Fibroblast of the conjunctiva (primary cell): ENCODE measurements at regions not wholly inside any gene's neighbourhood (a gene's known extent, or its start where the extent isn't known, plus 50 kb on each side); places are given as distances from the start of the nearest gene placed in this dataset.
"Not testable (repeated sequence)": the region's sequence is repeated elsewhere in the genome, so short reads cannot be mapped to it uniquely, and the experiment has no call there.

ENCODE experiments used
- DNase-seq: peaks from one replicate; pipeline ENCODE4 v3.0.0-alpha.2; 2010; ENCODE audit warnings: low read depth

GRCh38 chr17:5747964-5748363 is 163.7 kb upstream of the NLRP1 start:
- DNase-seq, result no peak

- DNase-seq, result no peak
These were observed 169.1 kb upstream of the NLRP1 start for GRCh38 chr17:5753421-5753820.

- DNase-seq, result no peak
These were observed 173.1 kb upstream of the NLRP1 start for GRCh38 chr17:5757314-5757907.

GRCh38 chr17:5758651-5759050 is 174.3 kb upstream of the NLRP1 start:
- no peak for DNase-seq

DNA sequence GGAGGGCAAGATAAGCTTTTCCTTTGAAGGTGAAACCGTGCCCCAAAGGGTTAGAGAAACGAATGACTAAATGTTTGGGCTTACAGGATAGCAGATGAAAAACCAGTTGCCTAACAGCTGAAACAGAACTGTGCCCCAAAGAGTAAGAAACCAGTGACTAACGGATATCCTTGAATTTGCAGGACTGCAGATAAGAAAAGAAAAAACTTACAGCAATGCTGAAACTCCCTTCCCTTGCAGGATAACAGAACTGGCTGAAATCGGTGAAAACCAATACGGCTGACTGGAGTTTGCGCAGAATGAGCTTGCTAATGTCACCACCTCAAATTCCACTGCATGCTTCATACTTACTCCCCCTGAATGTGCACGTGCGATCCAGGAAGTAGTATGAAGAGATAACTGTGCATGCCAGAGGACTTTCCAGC is 175.2 kb upstream of the NLRP1 start:
- no peak for DNase-seq

- DNase-seq, result no peak
These were observed 177.9 kb upstream of the NLRP1 start for GRCh38 chr17:5762191-5762590.

GRCh38 chr17:5763595-5764306 is 179.4 kb upstream of the NLRP1 start:
- no peak for DNase-seq

DNA sequence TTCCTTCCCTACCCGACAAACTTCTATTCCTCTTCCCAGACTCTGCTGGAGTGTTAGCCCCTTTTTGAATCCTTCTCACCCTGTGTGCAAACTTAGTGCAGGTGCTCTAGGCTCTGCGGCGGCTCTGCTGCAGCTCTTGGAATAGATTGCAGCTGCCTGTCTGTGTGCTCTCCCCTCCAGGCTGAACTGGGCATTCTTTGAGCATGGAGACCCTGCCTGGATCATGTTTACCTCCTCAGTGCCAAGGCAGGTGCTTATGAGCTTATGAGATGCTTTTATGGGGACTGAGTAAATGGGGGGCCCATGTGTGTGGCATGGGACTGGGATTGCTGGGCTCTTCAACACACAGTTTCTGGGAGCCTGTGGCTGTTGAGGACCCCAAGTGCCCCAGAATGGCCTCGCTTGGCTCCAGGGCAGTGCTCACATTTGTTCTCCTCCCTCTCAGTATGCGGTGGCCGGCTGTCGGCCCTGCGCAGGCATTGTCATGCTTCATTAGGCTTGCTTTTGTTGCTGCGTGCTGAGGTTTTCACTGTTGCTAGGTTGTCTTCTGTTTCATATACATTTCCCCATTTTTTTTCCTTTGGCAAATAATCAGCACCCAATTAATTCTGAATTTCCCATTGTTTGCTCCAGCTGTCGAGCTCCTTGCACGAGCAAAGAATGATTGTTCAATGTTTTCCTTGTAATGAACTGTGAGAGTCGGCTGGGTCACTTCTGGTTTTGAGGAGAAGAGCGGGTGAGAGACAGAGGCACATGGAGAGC is 185.5 kb upstream of the NLRP1 start:
- DNase-seq, result no peak

GRCh38 chr17:5770441-5771270 is 186.3 kb upstream of the NLRP1 start:
- DNase-seq, result no peak

- DNase-seq, result not testable (repeated sequence)
These were observed 186.9 kb upstream of the NLRP1 start for GRCh38 chr17:5771271-5771577.

GRCh38 chr17:5772017-5772416 is 187.7 kb upstream of the NLRP1 start:
- DNase-seq, result not testable (repeated sequence)

- no peak for DNase-seq
These were observed 188.4 kb upstream of the NLRP1 start for GRCh38 chr17:5772720-5773119.

DNA sequence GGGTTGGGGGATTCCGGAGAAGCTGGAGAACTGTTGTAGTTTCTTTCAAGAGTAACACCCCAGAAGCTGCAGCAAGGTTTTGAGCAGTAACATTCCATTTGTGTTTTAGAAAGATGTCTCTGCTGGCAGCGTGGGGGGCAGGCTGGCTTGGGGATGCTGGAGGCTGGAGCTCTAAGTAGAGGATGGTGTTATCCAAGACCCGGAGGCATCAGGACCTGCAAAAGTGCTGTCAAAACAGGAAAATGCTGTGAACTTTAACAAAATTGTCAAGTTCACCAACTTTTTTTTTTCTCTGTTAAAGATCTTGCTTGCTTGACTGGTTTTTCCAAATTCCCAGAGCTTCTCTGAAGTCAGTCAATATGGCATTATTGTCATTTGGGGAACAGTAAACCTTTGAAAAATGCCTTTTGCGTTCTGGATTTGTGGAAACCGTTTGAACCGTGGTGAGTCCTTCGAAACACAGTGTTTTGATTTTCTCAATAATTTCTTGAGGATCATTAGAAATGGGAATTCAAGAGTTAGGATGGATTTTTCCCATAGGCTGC is 189.6 kb upstream of the NLRP1 start:
- DNase-seq, result no peak

- no peak for DNase-seq
These were observed 190.8 kb upstream of the NLRP1 start for GRCh38 chr17:5775098-5775497.

GRCh38 chr17:5780476-5780875 is 196.2 kb upstream of the NLRP1 start:
- DNase-seq, result no peak

GRCh38 chr17:5781236-5781927 is 197.1 kb upstream of the NLRP1 start:
- DNase-seq, result no peak

DNA sequence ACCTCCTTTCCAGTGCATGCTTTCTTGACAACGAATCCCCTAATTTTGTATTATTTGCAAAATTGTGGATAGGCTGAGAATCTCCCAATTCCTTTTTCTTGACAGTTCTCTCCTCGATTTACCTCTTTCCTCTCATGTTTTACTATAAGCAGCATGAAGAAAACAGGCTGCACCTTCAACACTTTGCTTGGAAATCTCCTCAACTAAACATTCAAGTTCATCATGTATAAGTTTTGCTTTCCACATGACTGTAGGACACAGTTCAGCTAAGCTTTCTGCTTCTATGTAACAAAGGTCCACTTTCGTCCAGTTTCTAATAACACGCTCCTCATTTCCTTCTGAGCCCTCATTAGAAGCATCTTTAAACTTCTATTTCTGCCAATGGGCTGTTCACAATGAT is 199.0 kb upstream of the NLRP1 start:
- no peak for DNase-seq

GRCh38 chr17:5783851-5784250 is 199.5 kb upstream of the NLRP1 start:
- no peak for DNase-seq

DNA sequence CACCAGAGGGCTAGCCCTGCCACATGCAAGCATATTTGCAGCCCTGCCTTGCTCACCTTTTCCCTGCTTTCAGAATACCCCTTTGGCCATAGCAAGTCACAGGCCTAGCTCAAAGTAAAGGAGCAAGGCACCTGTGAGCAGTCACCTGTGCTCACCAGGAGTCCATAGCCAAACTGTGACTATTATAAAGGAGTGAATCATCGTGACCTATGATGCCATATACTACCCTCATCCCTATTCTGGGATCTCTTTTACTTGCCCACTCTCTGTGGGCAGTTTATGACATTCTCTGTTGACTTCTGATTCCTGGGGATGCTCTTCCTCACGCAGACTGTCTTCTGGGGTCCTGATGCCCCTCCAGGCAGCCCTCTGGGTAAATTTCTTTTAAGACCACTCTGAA is 200.5 kb upstream of the NLRP1 start:
- no peak for DNase-seq

DNA sequence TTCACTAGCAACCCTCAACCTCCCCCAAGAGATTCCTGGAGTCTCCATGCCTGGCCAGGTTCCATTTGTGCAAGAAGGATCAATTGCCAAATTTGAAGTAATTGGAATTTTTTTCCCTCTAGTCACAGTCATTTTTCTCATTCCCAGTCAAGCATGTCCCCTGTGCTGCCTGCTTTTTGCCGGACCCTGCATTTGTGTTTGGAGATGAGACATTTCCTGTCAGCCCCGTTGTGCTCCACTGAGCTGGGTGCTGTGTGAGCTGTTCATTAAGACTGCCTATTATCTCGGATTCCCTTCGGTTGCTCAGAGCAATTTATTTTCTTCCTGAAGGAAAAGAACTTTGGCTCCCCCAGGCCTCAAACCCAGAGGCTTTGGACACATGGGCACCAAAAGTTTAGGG is 201.0 kb upstream of the NLRP1 start:
- no peak for DNase-seq

DNA sequence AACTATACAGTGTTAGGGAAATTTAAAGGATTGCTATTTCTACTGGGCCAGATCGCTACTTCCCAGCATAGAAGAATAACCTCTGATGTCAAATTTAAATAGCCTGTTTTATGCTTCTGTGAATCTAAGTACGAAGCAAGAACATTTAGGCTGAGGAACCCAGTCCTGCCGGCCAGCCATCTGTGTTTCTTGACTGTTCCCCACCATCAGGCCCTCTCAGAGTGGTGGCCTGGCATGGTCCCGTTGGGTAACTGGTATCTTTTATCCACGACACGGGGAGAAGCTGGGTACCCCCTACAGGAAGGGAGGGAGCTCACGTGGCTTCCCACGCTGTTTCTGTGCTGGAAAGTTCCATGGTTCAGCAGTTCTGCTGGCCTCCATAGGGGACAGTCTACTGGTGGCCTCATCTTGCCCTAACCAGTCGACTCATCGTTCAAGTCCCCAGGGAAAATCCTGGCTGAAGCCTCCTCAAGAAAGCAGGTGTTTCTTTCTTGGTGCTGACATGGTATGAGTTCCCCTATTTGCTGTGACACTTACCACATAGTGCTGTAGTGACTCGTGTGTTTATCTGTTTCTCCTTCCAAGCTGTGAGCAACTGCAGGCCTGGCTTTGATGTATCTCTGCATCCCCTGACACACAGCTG is 201.7 kb upstream of the NLRP1 start:
- peak; percentile 12 for DNase-seq
